ENCODE measurements at regions not wholly inside any gene's neighbourhood (a gene's known extent, or its start where the extent isn't known, plus 50 kb on each side); places are given as distances from the start of the nearest gene placed in this dataset.

- no peak for TF ChIP-seq CTCF (IDR thresholded peaks at IDR 0.05)
Measured at GRCh38 chr7:91564101-91564500, 299.9 kb downstream of the FZD1 start.

DNA sequence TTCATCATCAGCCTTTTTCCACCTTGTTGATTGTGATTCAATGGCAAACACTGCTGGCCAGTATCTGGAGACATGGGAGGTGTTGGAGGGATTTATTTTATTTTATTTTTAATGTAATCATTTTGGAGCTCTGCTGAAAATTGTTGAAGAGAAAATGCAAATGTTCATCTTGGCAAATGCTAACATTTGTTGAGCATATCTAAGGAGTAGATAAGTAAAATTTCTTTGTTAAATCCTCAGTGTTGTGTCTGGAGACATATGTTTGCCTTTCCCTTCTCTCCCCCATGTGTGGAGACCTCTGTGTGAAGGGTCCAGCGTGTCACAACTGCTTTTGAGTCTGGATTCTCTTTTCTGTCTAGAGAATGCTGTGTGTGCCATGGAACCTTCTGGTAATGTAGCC is 300.3 kb downstream of the FZD1 start:
- no peak for TF ChIP-seq CTCF (IDR thresholded peaks at IDR 0.05)

GRCh38 chr7:91565499-91566401 is 301.5 kb downstream of the FZD1 start:
- TF ChIP-seq CTCF (IDR thresholded peaks at IDR 0.05), result no peak

DNA sequence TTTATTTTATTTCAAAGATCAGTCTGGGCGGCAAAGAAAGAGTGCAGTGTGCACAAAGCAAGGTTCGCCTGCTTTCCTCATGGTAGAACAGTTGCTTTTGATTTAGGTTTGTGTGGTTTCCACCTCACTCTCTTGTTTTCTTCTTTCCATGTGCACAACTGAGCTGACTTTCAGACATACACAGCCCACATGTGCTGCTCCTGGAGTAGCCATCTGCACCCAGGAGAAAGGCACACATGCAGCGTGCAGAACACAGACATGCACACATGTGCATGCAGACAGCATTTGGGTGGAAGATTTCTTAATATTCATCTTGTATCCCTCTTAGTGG is 302.1 kb downstream of the FZD1 start:
- TF ChIP-seq CTCF (IDR thresholded peaks at IDR 0.05), result no peak

DNA sequence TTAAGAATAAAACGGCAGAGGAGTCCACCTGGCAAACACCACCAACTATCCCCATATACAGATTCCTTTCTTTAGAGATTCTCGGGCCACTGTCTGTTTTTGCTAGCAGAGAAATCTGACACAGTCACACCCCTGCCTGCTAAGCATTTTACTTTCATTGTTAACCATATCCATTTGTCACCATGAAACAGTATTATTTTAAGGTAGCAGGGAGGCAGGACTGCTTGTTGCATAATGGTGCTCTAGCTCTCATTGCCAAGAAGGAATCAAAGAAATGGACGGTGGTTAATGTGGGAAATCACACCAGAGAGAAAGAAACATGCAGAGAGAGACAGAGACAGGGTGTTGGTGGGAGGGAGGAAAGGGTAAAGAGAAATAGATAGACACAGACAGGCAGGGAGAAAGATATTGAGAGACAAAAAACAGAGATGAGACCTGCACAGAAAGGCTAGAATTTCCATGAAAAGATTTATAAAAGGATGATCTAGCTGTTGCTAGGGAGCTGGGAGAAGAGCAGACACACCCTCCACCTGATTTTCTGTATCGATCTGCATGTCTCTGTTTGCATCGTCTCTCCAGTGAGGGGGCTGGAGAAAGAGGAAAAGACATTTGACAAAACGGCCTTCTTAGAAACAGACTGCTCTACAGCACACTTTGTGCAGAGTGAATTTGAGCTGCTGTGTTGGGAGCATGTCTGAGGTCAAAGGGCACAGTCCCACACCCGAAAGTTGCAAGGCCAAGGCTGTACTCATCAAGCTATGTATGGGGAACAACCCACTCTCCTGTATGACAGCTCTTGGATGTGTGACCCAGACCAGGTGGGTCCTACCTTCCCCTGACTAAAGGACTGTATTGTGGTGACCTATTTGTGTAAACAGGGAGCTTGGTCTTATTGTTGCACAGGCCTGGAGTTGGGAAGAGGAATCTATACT is 303.1 kb downstream of the FZD1 start:
- no peak for TF ChIP-seq CTCF (IDR thresholded peaks at IDR 0.05)

DNA sequence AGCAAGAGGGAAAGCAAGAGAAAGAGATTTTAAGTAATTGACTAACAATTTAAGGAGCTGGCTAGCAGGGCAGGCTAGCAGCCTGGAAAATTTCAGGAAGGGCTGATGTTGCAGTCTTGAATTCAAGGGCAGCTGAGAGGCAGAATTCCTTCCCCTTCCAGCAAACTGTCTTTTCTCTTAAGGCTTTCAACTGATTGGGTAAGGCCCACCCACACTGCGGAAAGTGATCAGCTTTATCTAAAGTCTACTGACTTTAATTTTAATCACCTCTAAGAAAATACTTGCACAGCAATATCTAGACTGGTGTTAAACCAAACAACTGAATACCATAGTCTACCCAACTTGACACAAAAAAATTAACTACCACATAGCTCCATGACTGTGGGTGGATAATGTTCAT is 303.9 kb downstream of the FZD1 start:
- no peak for TF ChIP-seq CTCF (IDR thresholded peaks at IDR 0.05)

- TF ChIP-seq CTCF (IDR thresholded peaks at IDR 0.05), result no peak
Measured at GRCh38 chr7:91569728-91570457, 305.7 kb downstream of the FZD1 start.
